Activated T-cell treated with anti-CD3 and anti-CD28 coated beads for 4 hours (primary cell): ENCODE measurements at regions not wholly inside any gene's neighbourhood (a gene's known extent, or its start where the extent isn't known, plus 50 kb on each side); places are given as distances from the start of the nearest gene placed in this dataset.

Experiments used
- DNase-seq: peaks from one replicate; pipeline ENCODE4 v3.0.0-alpha.2; 2020

DNA sequence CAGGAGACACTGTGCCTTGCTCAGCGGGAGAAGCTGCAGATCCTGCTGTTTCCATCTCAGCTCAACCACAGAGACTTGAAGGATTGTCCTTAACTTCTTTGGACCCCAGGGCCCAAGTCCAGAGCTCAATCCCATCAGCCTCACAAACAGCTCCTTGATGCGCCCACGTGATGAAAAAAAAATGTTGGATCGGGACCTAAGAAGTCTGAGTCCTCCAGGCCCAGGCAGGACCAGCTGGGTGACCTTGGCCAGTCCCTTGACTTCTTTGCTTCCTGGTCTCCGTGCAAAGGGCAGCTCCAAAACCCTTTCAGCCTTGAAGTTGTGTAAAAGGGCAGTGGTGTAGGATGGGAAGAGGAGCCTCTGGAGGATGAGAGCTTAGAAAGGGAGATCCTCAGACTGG is 175.5 kb downstream of the ZFP36L2 start:
- DNase-seq, result no peak

- DNase-seq, result no peak
Measured at GRCh38 chr2:43049836-43050801, 176.3 kb downstream of the ZFP36L2 start.

GRCh38 chr2:43047187-43047780 is 179.1 kb downstream of the ZFP36L2 start:
- no peak for DNase-seq

DNA sequence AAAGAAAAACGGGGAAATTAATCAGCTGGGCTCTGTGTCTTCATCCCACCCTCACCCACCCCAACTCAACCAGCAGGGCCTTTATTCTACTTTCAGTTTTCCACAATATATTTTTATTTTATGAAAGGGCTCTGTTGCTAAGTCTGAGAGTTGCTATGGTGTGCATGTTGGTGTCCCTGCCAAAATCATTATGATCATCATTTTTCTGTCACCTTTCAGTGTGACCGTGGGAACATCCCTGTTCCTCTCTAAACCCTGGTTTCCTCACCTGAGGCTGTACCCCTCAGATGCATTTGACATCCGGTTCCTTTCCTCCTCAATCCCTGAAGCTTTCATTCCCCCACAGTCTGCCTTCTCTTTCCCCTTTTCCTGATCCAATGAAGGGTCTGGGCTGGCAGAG is 180.5 kb downstream of the ZFP36L2 start:
- DNase-seq, result no peak

DNA sequence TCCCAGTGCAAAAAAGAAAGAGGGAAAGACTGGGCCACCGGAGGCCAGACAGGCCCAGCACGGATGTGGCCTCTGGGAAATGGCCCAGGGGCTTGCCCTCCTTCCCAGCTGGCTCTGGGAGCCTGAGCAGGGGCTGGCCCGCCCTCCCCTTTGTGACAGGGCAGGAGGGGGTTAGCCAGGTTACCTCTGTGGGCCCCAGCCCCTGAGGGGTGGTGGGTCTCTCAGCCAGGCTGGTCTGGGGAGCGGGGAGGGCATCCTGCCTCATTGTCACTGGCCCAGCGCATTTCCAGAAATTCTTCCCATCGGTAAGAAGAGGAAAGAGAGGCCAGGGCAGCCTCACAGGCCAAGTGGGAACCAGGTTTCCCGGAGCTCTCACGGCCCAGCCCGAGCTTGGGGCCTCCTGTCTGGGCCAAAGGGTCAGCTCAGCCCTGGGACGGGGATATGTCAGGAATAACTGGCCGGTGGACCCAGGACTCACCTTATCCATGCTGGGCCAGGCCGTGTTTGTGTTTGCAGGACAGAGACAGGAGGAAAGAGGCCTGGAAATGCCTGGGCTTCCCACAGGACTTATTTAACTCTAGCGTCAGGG is 182.2 kb downstream of the ZFP36L2 start:
- DNase-seq, result no peak

DNA sequence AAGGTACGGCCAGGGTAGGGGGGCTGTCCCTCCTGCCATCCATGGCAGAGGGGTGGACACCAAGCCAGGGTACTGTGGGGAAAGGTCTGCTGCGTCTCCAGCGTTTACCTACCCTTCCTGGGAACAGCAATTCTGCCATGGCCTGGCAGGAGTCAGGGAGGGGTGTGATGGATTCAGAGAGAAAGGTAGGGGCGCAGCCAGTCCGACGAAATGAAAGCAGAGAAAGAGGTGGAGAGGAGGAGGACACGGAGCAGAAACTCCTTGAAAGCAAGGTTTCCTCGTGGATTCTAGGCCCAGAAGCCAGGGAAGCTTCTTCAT is 182.9 kb downstream of the ZFP36L2 start:
- no peak for DNase-seq

DNA sequence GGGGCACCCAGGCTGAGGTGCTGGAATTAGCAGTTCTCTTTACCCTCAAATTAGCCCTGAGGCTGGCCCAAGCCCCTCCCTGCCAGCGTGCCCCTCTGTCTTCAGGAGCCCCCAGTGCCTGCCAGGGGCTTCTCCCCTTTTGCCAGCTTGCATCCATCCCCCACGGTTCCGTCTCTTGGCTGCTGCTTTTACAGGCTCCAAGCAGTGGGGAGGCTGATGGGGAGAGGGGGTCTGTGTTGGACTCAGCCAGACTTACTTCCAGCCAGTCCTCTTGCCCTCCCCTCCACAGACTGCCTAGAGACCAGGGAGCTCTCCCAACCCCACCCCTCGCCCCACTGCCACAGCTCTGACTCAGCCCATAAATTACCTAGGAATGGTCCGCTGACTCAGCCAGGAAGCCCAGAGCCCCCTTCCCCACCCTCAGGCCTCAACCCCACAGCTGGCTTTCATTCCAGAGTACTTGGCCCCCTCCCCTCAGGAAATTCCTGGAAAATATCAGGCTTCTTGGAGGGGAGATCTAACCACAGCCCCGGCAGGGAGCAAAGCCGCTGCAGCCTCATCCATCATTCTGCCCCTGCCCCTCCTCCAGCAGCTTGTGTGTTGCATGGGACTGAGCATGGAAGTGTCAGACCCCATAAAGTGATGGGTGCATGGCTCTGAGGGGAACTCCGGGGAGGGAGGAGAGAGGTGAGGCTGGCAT is 184.6 kb downstream of the ZFP36L2 start:
- no peak for DNase-seq

- no peak for DNase-seq
Measured at GRCh38 chr2:43041173-43041591, 185.2 kb downstream of the ZFP36L2 start.

- no peak for DNase-seq
Measured at GRCh38 chr2:43040084-43040854, 186.1 kb downstream of the ZFP36L2 start.

DNA sequence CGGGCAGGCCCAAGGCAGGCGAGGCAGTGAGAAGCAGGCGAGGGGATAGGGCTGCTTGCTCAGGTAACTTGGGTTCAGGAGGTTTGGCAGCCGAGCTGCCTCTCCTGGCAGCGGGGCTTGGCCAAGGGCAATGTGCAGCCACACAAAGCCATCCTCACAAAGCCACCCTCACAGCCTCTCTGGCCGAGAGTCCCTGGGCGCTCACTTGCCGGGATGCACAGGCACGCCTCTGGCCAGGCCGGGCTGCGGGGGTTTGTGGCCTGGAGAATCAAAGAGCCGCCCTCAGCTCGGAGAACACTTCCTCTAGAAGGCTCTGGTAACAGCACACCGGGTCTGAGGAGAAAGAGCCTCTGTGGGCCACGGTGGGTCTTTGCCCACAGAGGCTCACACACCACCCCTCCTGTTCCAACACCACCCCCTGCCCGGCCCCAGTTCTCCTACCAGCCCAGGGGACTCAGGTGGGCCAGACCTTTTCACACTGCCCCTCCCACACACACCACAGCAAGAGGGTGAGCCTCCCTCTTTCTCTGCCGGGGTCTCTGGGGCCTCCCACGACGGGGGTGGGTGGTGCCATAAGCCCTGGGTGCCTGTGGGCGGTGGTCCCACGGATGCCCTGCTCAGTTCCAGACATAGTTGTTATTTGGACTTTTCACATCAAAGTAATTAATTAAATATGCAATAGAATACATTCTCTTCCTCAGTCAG is 186.9 kb downstream of the ZFP36L2 start:
- no peak for DNase-seq

DNA sequence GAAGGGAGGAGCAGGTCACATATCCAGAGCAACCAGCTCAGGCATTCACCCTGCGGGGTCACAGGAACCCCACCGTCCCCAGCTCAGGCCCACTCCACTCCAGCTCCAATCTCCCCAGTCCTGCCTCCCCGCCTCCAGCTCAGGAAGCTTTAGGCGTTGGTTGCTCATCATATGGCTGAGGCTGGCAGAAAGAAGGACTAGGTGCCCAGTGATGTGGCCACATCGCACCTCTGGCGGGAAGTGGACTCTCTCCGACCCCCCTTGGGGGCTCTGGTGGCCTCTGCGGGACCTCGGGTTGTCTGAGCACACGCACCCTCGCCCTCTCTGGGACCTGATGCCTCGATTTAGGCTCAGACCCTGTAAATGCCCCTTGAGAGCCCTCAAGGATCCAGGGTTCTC is 187.7 kb downstream of the ZFP36L2 start:
- no peak for DNase-seq

GRCh38 chr2:43038034-43038695 is 188.2 kb downstream of the ZFP36L2 start:
- DNase-seq, result no peak

DNA sequence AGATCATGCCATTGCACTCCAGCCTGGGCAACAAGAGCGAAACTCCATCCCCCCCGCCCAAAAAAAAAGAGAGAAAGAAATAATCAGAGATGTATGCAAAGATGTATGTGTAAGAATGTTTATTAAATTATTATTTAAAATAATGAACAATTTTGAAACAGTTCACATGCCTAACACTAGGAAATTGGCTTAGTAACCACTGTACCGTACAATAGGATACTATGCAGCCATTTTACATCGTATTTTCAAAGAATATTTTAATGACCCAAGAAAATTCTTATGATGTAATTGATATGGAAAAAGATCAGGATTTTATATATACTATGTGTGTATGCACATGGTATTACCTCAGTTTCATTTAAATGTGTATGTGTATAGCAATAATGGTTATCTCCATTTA is 190.5 kb downstream of the ZFP36L2 start:
- DNase-seq, result no peak

GRCh38 chr2:43034921-43035320 is 191.5 kb downstream of the ZFP36L2 start:
- no peak for DNase-seq

- DNase-seq, result no peak
Measured at GRCh38 chr2:43034242-43034619, 192.2 kb downstream of the ZFP36L2 start.

GRCh38 chr2:43033466-43034241 is 192.8 kb downstream of the ZFP36L2 start:
- no peak for DNase-seq

- no peak for DNase-seq
Measured at GRCh38 chr2:43033016-43033270, 193.5 kb downstream of the ZFP36L2 start.

GRCh38 chr2:43032213-43033015 is 194.0 kb downstream of the ZFP36L2 start:
- DNase-seq, result no peak

DNA sequence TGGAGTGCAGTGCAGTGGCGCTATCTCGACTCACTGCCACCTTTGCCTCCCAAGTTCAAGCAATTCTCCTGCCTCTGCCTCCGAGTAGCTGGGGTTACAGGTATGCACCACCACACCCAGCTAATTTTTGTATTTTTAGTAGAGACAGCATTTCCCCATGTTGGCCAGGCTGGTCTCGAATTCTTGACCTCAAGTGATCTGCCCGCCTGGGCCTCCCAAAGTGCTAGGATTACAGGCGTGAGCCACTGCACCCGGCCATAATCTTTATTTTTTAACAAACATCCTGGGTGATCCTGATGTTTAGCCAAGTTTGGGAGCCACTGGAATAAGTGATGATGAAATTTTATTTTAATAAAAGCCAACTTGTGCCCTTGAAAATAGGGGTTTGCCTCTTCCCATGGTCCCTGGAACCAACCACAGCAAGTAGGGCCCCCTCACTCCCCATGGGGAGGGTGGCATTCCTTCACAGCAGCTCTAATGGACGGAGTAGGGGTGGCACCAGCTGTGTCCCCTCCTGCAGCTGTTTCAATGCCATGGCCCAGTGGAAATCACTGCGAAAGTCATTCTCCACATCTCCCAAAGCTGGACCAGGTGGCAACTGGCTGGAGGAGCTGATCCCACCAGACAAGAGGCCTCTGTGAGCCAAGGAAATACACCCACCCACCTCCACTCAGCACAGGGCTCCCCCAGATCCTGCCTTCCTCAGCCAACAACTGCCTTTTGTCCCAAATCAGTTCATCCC is 194.8 kb downstream of the ZFP36L2 start:
- no peak for DNase-seq
